Left hindlimb (tissue), 1 donor: ENCODE measurements at regions not wholly inside any gene's neighbourhood (a gene's known extent, or its start where the extent isn't known, plus 50 kb on each side); places are given as distances from the start of the nearest gene placed in this dataset.

Experiments used
- DNase-seq: peaks from one replicate; pipeline ENCODE4 v3.0.0-alpha.2; 2018

DNA sequence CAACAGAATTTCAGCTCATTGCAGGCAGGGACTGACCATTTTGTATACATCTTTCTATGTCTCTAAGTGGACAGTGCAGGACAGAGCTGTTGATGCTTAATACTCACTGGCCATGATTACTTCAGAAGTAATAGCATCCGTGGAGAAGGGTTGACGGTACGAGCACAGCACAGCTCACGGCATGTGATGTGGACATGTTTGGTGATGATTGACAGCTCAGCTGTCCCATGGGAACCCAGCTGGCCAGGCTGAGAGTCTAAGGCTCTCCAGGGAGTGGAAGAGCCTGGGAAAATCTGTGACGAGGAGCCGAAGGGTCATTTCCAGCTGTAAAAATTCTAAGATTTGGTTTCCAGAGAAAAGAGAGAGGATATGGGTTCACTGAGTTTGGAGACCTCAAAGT lies 198.2 kb downstream of the SNX19 start:
- DNase-seq: no peak

DNA sequence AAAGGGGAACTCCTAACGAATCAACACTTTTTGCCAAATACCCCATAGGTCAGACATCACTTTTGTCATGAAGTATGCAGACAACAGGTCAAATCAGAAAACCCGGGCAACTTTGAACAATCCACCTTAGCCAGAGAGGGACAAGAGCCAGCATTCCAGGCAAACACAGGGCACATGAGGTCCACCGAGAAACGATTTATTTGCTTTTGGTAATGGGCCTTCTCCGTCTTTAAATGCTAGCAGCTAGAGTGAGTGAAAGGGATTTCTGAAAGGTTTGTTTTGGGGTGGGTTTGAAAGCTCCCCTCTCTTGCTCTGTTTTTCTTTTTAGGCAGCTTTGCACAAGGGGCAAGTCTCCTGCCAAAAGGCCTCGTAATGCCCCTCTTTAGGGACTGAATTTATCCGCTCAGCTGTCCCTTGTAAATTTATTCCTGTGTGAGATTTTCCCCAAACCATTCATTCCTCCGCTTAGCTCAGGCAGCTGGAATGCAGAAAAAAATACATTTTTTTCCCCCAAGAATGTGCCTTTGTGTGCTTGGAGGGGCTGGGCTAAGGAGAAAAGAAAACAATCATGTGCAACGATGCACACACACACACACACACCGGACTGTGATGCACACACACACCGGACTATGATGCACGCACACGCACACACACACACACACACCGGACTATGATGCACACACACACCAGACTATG lies 196.9 kb downstream of the SNX19 start:
- peak; percentile 51 for DNase-seq

DNA sequence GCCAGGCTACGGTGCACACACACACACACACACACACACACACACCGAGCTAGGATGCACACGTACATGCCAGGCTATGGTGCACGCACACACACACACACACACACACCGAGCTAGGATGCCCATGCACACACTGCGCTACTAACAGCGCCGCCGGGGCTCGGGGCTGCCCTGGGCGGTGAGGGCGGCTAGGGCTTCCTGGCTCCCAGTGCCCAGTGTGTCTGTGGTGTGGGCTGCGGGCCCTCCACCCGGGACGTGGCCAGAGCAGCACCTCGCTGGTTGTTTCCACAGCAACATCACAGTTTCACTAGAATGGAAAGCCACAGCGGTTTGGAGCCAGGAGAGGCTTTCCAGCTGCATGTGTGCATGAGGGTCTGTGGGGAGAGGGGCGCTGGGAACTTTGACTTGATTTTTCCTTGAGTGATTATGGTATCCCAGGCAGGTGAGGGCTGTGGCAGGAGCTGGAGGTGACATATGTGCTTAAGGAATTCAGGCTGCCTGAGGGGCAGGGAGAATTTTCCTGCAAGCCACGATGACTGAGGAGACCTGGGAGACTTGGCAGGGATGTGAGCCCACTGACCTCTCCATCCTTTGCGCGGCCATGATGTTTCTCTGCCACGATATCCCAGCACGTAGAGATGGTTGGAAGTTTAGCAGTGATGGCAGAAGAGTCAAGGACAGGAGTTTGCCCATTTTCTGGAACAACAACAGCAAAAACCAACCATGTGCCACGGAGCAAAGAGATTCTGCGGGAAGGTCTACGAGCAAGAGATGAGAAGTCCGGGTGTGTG lies 195.9 kb downstream of the SNX19 start:
- DNase-seq: no peak

DNA sequence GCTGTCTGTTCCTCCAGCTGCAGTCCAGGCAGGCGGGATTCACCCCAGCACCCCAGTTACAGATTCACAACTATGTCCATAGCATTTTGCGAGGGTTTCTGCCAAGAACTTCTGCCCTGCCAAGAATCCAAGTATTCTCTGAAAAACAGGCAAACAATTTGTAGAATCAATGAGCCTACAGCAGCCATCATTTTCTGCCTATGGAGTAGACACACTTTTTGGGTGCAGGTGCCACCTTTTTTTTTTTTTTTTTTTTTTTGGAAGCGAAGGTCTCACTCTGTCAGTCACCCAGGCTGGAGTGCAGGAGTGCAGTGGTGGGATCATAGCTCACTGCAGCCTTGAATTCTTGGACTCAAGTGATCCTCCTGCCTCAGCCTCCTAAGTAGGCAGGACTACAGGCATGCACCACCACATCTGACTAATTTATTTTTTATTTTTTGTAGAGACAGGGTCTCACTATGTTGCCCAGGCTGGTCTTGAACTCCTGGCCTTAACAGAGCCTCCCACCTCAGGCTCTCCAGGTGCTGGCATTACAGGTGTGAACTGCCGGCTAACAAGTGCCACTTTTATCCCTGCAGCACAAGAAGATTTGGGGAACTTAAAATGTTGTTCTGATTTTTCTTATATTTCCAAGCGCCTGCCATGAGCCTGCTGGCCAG lies 195.1 kb downstream of the SNX19 start:
- DNase-seq: no peak

DNA sequence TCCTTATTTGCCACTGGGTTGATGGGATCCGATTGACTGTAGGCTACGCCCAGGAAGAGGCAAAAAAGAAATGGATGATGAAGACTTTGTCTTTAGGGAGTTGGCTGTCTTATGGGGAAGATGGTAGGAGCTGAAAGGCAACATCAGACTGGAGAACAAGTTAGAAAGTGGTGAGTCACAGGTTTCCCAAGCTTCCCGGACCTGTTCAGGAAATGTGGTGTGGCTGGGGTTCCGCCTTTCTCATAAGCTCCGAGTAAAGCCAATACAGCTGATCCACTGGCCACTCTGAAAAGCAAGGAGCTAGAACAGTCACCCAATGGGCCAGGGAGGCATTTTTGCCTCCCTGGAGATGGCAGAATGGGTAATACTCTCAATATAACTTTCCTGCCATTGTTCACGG lies 194.5 kb downstream of the SNX19 start:
- DNase-seq: peak; percentile 6

DNA sequence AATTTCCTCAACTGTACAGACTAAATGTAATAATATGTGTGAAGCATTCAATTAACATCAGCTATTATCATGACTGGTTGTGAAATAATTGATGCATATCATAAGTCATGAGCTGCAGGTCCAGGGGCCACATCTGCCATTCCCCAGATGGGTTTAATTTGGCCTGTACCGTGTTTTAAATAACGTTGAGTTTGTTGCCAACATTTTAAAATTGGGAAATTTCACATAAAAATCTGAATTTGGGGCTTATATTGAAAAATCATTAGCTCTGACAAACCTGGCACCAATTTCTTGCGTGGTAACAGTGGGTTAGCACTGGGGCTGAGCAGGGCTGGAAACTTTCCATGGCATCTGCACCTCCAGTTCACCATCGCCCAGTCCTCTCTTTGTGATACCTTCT lies 193.9 kb downstream of the SNX19 start:
- DNase-seq: no peak

DNA sequence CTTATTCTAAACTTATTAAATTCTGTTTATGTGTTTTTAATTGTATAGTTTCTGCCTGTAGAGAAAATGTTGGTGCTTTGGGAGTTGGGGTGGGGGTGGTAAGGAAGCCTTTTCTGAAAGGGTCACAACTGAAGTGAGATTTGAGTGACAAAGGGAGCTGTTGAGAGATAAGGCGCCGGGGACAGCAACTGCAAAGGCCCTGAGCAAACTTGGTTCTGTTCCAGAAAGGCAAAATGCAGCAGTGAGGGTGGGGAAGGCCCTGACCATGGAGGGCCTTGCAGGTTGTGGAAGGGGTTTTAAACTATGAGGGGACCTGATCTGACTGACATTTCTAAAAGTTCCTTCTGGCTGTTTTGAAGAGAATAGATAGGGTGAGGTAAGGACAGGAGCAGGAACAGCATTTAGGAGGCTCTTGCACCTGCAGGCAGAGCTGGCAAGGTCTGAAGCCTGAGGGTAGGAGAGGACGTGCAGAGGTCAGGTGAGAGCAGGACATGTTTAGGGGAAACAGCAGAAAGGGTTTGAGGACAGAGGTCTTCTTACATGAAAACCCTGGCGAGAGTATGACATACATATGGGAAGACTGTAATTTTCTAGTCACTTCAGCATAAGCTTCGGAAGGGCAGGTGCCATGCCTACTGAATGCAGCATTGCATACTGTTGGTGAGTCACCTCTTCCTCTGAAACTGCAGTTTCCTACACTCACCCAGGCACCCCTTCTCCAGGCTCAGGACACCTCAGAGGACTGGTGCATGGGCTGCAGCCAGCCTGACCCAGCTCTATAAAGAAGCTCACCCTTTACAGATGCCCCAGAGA lies 190.7 kb downstream of the SNX19 start:
- DNase-seq: no peak

DNA sequence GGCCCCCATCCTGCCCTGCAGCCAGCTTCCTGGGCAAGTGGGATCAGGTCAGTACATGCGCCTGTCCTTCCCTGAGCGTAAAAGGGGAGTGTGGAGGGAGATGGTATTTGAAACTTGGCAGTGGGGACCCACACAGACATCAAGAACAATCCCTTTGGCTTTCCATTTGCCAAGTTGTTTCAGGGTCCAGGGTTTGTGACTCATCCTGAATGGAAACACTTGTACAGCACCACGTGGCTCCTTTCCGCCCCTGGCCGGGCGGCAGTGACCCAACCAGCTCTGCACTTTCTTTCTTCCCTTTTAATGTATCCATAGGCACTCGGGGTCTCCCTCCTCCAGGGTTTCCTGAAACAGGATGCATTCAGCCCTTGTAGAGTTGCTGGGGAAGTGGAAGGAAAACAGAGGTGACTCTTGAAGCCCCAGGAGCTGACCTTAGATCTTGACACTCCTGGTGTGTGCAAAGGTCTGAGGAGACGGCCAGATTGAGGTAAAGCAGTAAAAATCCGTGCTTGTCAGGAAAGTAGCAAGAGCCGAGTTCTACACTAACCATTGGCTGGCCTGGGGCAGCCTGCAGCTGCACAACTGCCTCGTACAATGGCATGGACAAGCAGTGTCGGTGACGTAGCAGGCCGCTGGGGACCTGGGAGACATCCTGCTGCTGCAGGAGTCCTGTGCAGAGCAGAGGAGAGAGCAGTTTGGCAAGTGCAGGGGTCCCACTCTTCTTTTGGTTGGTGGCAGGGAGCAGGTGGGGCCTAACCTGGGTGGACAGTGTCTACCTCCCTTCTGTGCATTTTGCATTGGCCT lies 189.8 kb downstream of the SNX19 start:
- peak; percentile 83 for DNase-seq

DNA sequence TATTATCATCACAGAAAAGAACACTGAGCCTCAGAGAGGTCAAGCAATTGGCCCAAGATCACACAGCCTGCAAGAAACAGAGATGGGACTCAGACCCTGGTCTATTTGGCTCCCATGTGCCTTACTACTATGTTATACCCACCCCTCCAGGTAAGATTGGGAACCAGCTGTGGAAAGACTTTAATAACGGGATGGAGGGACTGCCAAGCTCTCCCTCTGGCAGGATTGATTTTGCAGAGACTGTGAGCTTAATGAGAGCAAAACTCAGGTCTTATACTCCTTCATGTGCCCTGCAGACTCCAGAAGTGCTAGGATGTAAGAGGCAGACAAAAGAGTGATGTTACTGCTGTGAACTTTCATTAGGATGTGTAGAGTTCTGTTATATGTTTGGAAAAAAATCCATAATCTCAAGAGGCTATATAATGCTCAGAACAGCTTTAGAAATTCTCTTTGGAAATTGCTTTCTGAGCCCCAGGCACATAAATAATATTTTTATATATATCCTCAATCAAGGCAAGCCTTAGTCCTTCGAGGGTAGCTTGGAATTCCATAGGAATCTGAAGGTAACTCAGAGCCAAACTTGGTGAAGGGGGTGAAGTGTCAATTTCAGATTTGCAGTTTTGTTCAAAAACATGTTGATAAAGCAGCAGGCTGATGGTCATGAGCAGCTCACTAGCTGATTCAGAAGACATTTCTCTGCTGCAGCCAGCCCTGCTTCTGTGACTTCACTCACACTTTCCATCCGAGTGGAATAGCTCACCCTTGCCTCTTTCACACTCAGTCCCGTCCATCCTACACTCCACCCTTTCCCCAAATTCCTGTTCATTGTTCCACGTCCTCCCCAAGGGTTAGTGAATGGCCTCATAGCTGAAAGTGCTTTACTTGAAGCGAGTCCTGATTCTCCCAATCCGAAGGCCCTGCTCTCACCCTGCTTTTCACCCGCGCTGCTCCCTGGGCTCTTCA lies 188.8 kb downstream of the SNX19 start:
- DNase-seq: no peak

DNA sequence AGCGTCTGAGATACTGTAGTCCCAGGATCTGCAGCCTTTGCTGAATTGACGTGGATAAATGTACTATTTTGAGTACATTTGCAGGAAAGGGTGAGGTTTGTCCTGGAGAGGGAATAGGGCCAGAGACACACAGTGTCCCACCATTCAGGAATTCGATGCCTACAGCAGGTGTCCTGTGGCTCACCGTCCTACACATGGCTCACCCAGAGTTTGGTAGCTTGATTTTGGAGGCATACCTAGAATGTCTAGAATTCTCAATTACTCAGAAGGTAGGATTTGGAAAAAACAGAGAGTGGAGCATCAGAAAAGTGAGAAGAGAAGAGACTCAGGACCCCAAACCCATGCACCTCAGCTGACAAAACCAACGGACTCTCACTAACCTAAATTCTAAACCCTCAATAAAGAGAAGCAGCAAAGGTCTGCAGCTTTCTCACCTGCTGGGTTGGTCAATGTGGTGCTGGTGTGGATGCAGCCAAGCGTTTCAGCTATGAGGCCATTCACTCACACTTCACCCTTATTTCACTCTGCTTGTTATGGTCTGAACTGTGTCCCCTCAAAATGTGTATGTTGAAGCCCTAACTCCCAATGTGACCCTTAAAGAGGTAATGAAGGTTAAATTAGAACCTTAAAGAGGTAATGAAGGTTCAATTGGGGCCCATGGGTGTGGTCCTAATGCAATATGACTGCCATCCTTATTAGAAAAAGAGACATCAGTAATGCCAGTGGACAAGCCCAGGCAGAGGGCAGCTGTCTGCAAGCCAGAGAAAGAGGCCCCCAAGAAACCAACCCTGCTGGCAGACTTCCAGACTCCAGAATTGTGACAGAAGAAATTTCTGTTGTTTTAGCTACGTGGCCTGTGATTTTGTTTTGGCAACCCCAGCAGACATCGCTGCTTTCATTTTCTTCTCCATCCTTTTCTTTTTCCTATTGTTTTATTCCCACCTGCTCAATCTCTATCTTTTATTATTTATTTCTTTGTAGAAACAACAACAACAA lies 187.8 kb downstream of the SNX19 start:
- DNase-seq: no peak

DNA sequence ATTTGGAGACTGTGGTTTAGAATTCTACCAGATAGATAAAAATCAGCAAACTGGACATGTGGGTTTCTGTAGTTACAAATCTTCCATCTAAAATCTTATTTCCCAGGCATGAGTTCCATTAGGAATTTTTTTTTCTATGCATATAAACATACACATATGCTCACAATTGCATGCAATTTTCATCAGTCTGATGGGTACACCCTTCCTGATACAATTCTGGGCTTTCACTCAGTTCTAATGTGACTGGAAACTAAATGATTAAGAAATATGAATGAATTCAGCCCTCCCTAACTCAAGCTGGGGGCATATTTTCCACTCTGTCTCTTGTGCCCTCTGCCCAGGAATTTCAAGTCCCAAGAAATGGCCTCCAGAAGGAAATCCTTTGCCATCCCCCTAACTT lies 187.1 kb downstream of the SNX19 start:
- no peak for DNase-seq

DNA sequence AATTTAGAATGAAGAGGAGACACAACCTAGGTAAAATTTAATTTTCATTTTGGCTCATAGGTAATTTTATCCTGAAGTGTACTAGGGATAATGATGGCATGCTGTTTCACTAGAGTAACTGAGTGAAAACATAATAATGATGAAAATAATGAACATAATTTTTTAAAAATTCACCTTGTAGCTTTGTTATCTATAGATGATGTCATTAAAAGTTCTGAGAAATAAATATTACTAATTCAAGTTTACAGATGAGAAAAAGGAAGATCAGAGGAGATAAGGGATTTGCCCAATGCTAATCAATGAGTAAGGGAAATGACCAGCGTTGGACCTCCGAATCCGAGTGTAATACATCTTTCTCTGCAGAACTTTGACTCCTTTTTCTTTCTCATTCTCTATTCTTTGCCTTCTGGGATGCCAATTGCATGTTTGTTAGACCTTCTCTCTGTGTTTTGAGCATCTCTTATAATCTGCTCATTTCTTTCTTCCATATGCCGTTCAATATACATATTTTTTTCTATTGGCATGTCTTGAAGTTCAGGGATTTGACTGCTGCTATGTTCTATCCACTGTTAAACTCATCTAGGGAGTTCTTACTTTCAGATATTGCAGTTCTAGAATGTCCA lies 186.5 kb downstream of the SNX19 start:
- DNase-seq: no peak

DNA sequence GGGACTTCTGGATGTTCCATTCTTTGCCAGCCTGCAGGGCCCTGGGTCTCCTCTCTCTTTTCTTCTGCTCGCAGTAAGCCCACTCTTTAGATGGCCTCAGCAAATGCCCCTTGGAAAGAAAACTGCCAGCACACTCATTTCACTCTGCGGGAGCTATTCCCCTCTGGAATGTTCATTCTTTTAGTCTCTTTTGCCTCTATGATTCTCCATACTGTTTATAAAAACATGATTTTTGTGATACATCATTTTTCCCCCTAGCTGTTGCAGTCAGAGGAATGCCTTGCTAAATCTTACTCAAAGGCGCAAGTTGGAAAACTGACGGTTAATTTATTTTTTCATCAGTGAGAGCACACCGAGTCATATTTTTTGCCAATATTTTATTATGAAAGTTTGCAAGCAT lies 184.9 kb downstream of the SNX19 start:
- no peak for DNase-seq

DNA sequence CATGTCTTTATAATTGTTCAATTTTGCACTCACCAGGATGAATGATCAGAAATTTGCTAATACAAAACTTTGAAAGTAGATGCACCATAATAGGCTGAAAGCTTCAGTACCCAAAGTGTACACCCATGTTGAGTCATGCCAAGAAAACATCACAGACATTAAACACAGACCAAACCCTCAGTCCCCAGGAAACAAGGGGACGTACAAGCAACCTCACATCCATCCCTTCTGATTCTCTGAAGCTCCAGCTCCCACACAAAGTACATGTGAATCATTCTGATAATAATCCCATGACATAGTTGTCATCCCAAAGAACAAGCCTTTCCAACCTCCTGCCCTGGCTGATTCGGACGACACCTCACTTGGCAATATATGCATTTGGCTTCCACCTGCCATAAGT lies 183.8 kb downstream of the SNX19 start:
- DNase-seq: no peak

DNA sequence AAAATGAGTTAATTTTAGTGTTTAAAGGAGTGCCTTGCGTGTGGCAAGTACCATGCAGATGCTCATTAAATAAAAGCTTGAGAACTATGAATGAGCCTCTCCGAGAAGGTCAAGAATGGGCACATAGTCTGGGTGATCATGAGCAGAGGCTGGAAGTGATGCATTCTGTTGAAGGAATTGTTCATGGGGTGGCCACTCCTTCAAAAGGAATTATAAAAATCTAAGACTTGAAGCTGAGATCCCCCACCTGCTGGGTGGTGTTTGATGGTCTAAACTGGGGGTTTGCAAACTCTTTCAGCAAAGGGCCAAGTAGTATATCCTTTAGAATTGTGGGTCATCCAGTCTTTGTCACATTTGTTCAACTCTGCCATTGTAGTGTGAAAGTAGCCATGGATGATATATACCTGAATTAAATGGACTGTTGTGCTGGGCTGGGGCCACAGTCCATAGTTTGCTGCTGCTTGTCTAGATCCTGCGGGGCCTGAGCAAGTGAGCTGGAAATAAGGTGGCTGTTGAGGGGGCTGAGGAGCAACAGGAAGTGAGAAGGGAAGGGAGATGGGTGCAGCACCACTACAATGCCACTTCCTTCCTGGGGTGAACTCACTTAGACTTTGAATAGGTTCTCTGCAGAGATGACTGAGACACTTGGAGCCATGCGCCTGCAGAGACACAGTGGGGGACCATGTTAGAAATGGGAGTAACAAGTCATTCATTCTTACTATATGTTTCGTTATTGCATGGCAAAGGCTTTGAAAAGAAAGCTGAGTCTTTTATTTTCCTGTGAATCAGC lies 179.0 kb downstream of the SNX19 start:
- DNase-seq: no peak

DNA sequence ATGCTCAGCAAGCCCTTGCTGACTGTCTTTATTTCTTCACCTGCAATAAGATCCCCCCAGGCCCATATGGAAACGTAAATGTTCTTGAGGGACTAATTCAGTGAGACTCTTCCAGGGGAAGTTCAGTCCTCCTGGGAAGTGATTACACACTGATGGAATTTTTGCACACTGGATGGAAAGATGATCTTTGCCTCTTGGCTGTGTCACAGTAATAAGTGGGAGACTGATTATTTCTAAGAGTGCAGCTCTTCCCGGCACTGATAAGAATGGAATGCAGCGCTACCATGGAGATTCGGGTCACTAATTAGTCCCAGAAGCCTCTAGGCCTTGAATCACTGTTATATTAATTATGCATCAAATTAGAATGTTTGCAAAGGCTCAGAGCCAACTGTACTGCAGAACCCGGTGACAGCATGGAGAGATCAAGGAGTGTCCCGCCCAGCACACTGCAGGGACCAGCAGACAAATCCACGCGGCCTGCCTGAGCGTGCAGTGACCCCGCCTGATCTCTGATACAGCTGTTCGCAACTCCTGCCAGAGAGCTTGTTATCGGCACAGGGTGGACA lies 178.3 kb downstream of the SNX19 start:
- peak; percentile 68 for DNase-seq

DNA sequence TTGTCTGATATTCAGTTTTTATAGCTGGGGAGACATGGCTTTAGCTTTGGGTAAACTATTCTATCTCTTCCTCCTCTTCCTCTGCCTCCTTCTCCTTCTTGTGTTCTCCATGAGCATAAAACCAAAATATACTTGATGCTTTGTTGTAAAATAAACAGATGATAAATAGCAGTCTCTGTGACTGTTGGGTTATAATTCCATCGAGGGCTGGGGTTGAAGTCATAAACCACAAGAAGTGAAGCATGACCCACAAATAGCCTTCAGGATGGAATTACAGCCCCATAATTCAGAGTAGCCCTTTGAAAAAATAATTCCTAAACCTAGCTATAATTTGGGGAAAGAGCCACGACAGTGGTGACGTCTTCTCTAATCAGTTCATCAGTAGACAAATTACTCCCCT lies 177.7 kb downstream of the SNX19 start:
- no peak for DNase-seq

DNA sequence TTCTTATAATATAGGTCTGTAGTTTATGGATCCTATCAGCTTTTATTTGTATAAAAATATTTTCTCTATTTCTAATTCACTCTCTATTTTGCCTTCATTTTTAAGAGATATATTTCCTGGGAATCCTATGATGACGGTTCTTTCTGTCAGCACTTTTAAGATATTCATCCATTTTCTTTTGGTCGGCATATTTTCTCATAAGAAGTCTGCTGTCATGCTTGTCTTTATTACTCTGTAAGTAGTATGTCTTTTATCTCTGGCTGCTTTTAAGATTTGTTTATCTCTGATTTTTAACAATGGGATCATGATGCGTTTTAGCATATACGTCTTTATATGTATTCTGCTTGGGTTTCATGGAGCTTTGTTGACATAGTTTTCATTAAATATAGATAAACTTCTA lies 175.5 kb downstream of the SNX19 start:
- no peak for DNase-seq
